ENCODE measurements at regions not wholly inside any gene's neighbourhood (a gene's known extent, or its start where the extent isn't known, plus 50 kb on each side); places are given as distances from the start of the nearest gene placed in this dataset.
"Not testable (repeated sequence)": the region's sequence is repeated elsewhere in the genome, so short reads cannot be mapped to it uniquely, and the experiment has no call there.

GRCh38 chr9:106467113-106467864, 395.7 kb upstream of the ZNF462 start:
- DNase-seq: no peak

- no peak for DNase-seq
Observed at GRCh38 chr9:106467865-106468164, 395.2 kb upstream of the ZNF462 start.

- no peak for DNase-seq
Observed at GRCh38 chr9:106468431-106468830, 394.5 kb upstream of the ZNF462 start.

- no peak for DNase-seq
Observed at GRCh38 chr9:106478312-106478711, 384.7 kb upstream of the ZNF462 start.

- no peak for DNase-seq
Observed at GRCh38 chr9:106478727-106479126, 384.2 kb upstream of the ZNF462 start.

- no peak for DNase-seq
Observed at GRCh38 chr9:106479679-106480078, 383.3 kb upstream of the ZNF462 start.

- DNase-seq: no peak
Observed at GRCh38 chr9:106481013-106481609, 381.9 kb upstream of the ZNF462 start.

GRCh38 chr9:106482733-106483132, 380.2 kb upstream of the ZNF462 start:
- no peak for DNase-seq

GRCh38 chr9:106486685-106487084, 376.3 kb upstream of the ZNF462 start:
- no peak for DNase-seq

GRCh38 chr9:106487266-106487665, 375.7 kb upstream of the ZNF462 start:
- no peak for DNase-seq

GRCh38 chr9:106492126-106492525, 370.8 kb upstream of the ZNF462 start:
- DNase-seq: not testable (repeated sequence)

GRCh38 chr9:106500171-106500570, 362.8 kb upstream of the ZNF462 start:
- DNase-seq: no peak

- DNase-seq: not testable (repeated sequence)
Observed at GRCh38 chr9:106501210-106501609, 361.8 kb upstream of the ZNF462 start.

- no peak for DNase-seq
Observed at GRCh38 chr9:106502930-106503329, 360.0 kb upstream of the ZNF462 start.

- DNase-seq: no peak
Observed at GRCh38 chr9:106503759-106504158, 359.2 kb upstream of the ZNF462 start.

- no peak for DNase-seq
Observed at GRCh38 chr9:106526716-106527204, 336.2 kb upstream of the ZNF462 start.

GRCh38 chr9:106528158-106528557, 334.8 kb upstream of the ZNF462 start:
- no peak for DNase-seq

GRCh38 chr9:106529616-106530015, 333.4 kb upstream of the ZNF462 start:
- no peak for DNase-seq

GRCh38 chr9:106531491-106531890, 331.5 kb upstream of the ZNF462 start:
- DNase-seq: no peak

- no peak for DNase-seq
Observed at GRCh38 chr9:106532306-106533015, 330.5 kb upstream of the ZNF462 start.

- no peak for DNase-seq
Observed at GRCh38 chr9:106534800-106535199, 328.2 kb upstream of the ZNF462 start.

GRCh38 chr9:106535439-106535838, 327.5 kb upstream of the ZNF462 start:
- DNase-seq: no peak

- DNase-seq: no peak
Observed at GRCh38 chr9:106557996-106558667, 304.8 kb upstream of the ZNF462 start.

- no peak for DNase-seq
Observed at GRCh38 chr9:106560540-106560939, 302.4 kb upstream of the ZNF462 start.

All from NCI-H1930 (cell line).